NT2/D1 (cell line): ENCODE measurements at regions not wholly inside any gene's neighbourhood (a gene's known extent, or its start where the extent isn't known, plus 50 kb on each side); places are given as distances from the start of the nearest gene placed in this dataset.

Source experiments
- SUZ12 ChIP-seq: IDR thresholded peaks from 2 replicates; pipeline ENCODE4 v1.6.1; 2011; ENCODE audit not compliant: insufficient read length, insufficient read depth; ENCODE audit errors: extremely low read depth
- YY1 ChIP-seq: IDR thresholded peaks from 2 replicates; pipeline ENCODE4 v1.6.1; 2011; ENCODE audit not compliant: insufficient read length, insufficient read depth

- TF ChIP-seq YY1: no peak
- no peak for TF ChIP-seq SUZ12
These were observed 849.8 kb downstream of the CDH11 start for GRCh38 chr16:64272028-64272427.
